Loucy (cell line): ENCODE measurements at regions not wholly inside any gene's neighbourhood (a gene's known extent, or its start where the extent isn't known, plus 50 kb on each side); places are given as distances from the start of the nearest gene placed in this dataset.

Experiments
- EZH2phosphoT487 ChIP-seq: fragments of 200-600 bp; IDR thresholded peaks from 2 replicates; pipeline ENCODE4 v1.6.1; 2018; ENCODE audit warnings: antibody characterized with exemption, mild to moderate bottlenecking, moderate library complexity, borderline replicate concordance
- TF ChIP-seq, protein P1 (sequence below): fragments of 200-600 bp; sonication (generic); conservative IDR thresholded peaks from 2 replicates; pipeline ENCODE4 v1.5.1; 2014; ENCODE audit warnings: mild to moderate bottlenecking, antibody characterized with exemption, low read length

DNA sequence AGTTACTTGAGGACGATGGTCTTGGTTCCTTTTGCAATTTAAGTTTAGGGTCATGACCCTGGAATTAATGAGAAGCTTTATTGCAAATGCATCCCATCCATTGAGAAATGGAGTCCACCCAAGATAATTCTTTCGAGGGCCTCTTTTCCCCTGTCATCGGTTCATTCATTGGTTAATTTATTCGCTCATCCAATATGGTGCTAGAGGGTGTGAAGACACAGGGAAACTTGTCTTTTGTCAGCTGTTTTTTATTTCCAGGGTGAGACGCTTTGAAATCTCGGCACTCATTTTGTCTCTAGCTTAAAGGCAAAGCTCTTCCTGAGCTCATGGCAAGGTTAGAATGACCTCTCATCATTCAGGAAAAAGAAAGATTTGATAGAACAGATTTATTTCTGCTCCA is 464.2 kb upstream of the EEF2KMT start:
- TF ChIP-seq, protein P1, sequence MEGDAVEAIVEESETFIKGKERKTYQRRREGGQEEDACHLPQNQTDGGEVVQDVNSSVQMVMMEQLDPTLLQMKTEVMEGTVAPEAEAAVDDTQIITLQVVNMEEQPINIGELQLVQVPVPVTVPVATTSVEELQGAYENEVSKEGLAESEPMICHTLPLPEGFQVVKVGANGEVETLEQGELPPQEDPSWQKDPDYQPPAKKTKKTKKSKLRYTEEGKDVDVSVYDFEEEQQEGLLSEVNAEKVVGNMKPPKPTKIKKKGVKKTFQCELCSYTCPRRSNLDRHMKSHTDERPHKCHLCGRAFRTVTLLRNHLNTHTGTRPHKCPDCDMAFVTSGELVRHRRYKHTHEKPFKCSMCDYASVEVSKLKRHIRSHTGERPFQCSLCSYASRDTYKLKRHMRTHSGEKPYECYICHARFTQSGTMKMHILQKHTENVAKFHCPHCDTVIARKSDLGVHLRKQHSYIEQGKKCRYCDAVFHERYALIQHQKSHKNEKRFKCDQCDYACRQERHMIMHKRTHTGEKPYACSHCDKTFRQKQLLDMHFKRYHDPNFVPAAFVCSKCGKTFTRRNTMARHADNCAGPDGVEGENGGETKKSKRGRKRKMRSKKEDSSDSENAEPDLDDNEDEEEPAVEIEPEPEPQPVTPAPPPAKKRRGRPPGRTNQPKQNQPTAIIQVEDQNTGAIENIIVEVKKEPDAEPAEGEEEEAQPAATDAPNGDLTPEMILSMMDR: no peak
- TF ChIP-seq EZH2phosphoT487: no peak
